Esophagus muscularis mucosa (tissue), 4 donors: ENCODE measurements at regions not wholly inside any gene's neighbourhood (a gene's known extent, or its start where the extent isn't known, plus 50 kb on each side); places are given as distances from the start of the nearest gene placed in this dataset.

Experiments
- CTCF ChIP-seq, 3 experiments: fragments of 200-600 bp in 2 of 3; fragments of 450-650 bp in 1 of 3; sonication (generic) in 2 of 3; IDR thresholded peaks; one replicate each; pipeline ENCODE4 v1.5.1; 2017 to 2019; ENCODE audit warnings: antibody characterized with exemption in 3 of 3, mild to moderate bottlenecking in 2 of 3, moderate library complexity in 1 of 3
- EP300 ChIP-seq: sonication (generic); formaldehyde crosslinking; IDR thresholded peaks from one replicate; pipeline ENCODE4 v1.6.1; 2017; ENCODE audit warnings: antibody characterized with exemption
- POLR2A ChIP-seq: fragments of 450-650 bp; IDR thresholded peaks from one replicate; pipeline ENCODE4 v1.6.1; 2017; ENCODE audit warnings: antibody characterized with exemption, moderate library complexity, mild to moderate bottlenecking, low read depth
- POLR2AphosphoS5 ChIP-seq, 2 donors: sonication (generic); formaldehyde crosslinking; IDR thresholded peaks; one replicate each; pipeline ENCODE4 v1.6.1; 2017; ENCODE audit warnings: antibody characterized with exemption in 2 of 2

GRCh38 chr5:62814991-62815390, 236.4 kb downstream of the LRRC70 start:
- no peak for TF ChIP-seq POLR2A
- no peak for TF ChIP-seq POLR2AphosphoS5 (IDR thresholded peaks at IDR 0.05)
- TF ChIP-seq CTCF (IDR thresholded peaks at IDR 0.05): no peak
- no peak for TF ChIP-seq EP300
